Astrocyte of the spinal cord (primary cell): ENCODE measurements at regions not wholly inside any gene's neighbourhood (a gene's known extent, or its start where the extent isn't known, plus 50 kb on each side); places are given as distances from the start of the nearest gene placed in this dataset.
A peak's percentile ranks its signal among the peaks of the same experiment; 100 is the strongest.
"Not testable (repeated sequence)": the region's sequence is repeated elsewhere in the genome, so short reads cannot be mapped to it uniquely, and the experiment has no call there.

Source experiments
- DNase-seq: peaks from one replicate; pipeline ENCODE4 v3.0.0; 2011; ENCODE audit warnings: low read depth, low spot score
- H3K4me3 ChIP-seq: 2 replicates; pipeline ENCODE4 v1.5.1; 2011; ENCODE audit warnings: low read depth, mild to moderate bottlenecking, low read length, moderate library complexity
- in situ Hi-C: cut with HindIII; loops from 2 replicates; pipeline ENCODE4 v1.10.0; 2017; ENCODE audit warnings: low sequenced_read_pairs
- TF ChIP-seq, protein P1 (sequence below): IDR thresholded peaks from 2 replicates; pipeline ENCODE4 v1.5.1; 2012; ENCODE audit warnings: low read depth, mild to moderate bottlenecking, low read length, inconsistent platforms

DNA sequence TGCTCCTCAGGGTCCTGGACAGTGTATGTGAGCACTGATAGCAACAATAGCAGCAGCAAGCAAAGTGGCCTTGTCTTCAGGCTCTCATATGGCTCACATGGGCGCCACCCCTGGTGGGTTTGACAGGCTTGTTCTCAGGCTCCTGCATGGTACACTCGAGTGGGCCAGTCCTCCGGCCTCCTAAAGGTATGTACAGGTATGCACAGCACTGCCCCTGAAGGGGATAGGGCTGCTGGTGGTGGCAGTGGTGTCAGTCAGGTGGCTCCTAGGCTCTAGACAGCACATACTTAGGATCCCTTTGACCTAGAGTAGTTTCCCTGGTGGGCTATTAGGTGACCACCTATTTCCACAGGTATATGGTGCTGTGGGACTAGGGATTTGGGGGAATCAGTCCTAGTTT lies 79.8 kb downstream of the LGALS9B start:
- in situ Hi-C loops, H3K4me3 ChIP-seq, DNase-seq: not testable (repeated sequence)

- peak; percentile 6 for DNase-seq
- H3K4me3 ChIP-seq, in situ Hi-C loops: not testable (repeated sequence)
- TF ChIP-seq, protein P1, sequence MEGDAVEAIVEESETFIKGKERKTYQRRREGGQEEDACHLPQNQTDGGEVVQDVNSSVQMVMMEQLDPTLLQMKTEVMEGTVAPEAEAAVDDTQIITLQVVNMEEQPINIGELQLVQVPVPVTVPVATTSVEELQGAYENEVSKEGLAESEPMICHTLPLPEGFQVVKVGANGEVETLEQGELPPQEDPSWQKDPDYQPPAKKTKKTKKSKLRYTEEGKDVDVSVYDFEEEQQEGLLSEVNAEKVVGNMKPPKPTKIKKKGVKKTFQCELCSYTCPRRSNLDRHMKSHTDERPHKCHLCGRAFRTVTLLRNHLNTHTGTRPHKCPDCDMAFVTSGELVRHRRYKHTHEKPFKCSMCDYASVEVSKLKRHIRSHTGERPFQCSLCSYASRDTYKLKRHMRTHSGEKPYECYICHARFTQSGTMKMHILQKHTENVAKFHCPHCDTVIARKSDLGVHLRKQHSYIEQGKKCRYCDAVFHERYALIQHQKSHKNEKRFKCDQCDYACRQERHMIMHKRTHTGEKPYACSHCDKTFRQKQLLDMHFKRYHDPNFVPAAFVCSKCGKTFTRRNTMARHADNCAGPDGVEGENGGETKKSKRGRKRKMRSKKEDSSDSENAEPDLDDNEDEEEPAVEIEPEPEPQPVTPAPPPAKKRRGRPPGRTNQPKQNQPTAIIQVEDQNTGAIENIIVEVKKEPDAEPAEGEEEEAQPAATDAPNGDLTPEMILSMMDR: peak; percentile 54
These were observed 85.7 kb downstream of the LGALS9B start for GRCh38 chr17:20381358-20382300.

GRCh38 chr17:20380625-20381024 lies 86.7 kb downstream of the LGALS9B start:
- DNase-seq: peak; percentile 14
- H3K4me3 ChIP-seq, in situ Hi-C loops: not testable (repeated sequence)

GRCh38 chr17:20379251-20379650 lies 88.1 kb downstream of the LGALS9B start:
- in situ Hi-C loops, H3K4me3 ChIP-seq: not testable (repeated sequence)
- peak; percentile 1 for DNase-seq

DNA sequence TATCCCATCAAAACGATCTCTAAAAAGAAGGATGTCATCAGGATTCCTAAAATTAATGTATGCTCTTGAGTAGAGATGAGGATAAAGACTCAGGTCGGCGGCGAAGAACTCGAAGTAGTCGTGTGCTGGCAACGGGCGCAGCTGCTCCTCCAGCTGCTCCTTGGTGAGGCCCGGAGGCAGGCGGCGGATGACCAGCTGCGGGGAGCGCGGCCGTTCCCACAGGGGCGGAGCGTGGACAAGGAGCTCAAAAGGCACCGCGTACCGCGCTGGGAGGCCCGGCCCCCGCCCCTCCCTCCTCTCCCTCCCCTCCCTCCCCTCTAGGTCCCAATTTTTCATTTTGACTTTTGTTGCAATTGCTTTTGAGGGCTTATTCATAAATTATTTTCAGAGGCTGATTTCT lies 90.7 kb downstream of the LGALS9B start:
- in situ Hi-C loops, H3K4me3 ChIP-seq: not testable (repeated sequence)
- DNase-seq: peak; percentile 1

DNA sequence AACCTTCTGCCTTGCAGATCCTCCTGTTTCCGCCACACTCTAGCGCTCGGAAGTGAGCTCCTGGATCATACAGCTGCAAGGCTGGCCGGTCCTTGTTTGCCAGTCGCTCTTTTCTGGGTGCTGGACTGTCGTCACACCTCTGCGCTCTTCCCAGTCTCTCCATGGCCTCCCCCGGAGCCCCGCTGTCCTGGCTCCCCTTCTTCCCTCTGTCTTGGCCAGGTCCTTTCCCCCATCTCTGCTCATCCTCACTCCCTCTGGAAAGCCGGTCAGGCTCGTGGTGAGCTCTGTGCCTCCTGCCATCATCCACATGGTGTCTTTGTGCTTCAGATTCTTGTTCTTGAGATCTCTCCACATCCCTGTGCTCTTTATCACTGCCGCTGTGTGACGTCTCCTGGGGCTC lies 91.6 kb downstream of the LGALS9B start:
- in situ Hi-C loops: not testable (repeated sequence)

More for the DNA sequence above, 91.6 kb downstream of the LGALS9B start:
- H3K4me3 ChIP-seq, DNase-seq: not testable (repeated sequence)
